ENCODE measurements at regions not wholly inside any gene's neighbourhood (a gene's known extent, or its start where the extent isn't known, plus 50 kb on each side); places are given as distances from the start of the nearest gene placed in this dataset.
A peak's percentile ranks its signal among the peaks of the same experiment; 100 is the strongest.

DNA sequence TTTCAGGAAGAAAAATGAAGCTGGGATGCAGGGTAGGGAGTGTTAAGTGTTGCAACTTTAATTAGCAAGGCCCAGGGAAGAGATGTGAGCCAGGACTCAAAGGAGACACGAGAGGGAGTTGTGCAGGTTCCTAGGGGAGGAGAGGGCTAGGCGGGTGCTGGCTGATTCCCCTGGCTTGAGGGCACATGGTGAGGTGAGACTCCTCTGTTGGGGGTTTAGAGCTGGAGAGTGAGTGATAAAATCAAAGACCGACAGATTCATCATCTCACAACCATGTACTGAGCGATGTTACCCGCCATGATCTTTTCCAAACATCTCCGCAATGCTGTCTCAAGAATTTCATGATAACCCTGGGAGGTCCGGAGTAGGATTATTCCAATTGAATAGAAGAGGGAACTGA lies 161.8 kb upstream of the CSF3R start:
- DNase-seq (ENCODE audit: low read depth): no peak

- no peak for DNase-seq (ENCODE audit: low read depth)
These were observed 160.9 kb upstream of the CSF3R start for GRCh38 chr1:36643371-36644270.

DNA sequence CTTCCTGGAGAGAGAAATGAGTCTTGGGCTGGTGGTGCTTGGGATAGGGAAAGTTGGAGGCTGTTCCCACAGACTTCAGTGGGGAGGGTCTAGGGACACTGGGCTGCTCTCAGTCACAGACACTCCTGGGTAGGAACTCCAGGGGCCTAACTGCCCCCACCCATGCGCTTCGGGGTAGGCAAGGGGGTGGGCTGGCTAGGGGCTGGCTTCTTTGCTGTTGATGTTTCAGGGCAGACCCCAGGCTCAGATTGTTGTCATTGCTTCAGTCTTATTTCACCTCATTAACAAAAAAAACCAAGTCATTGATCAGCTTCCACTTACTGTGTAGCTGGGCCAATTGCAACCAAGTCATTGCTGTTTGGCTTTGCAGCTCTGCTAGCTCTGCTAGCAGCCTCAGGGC lies 160.1 kb upstream of the CSF3R start:
- no peak for DNase-seq (ENCODE audit: low read depth)

DNA sequence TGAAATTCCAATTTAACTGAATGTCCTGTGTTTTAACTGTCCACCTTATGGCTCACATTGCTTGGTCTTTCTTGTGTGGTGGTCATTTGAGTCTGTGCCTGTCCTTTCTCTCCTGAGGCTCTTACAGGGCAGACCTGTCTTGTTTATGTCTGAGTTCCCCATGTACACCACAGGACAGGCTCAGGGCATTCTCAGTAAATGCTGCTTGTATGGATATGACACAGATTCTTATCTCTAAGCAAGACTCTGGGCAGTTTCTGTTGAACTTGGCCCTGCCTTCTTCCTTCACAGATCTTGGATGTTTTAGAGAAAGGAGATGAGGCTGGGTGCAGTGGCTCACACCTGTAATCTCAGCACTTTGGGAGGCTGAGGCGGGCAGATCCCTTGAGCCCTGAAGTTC lies 159.1 kb upstream of the CSF3R start:
- DNase-seq (ENCODE audit: low read depth): no peak

GRCh38 chr1:36639461-36639860 lies 156.7 kb upstream of the CSF3R start:
- no peak for DNase-seq (ENCODE audit: low read depth)

DNA sequence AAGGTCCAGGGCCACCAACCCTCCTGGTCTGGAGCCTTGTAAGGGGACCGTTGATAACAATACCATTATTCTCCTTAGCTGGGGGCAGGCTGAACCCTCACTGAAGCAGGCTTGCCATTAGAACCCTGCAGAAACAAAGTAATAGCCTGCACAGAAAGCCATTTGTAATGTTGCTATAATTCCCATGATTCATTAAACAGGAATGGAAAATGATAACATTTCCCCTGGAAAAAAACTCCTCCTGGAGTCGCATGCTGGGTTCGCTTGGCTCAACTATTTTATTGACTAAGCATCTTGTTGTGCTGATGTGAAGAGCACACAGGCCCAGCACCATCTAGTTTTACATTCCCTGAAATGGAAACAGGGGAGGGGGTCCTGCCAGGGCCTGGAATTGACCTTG lies 155.6 kb upstream of the CSF3R start:
- DNase-seq (ENCODE audit: low read depth): peak; percentile 52

DNA sequence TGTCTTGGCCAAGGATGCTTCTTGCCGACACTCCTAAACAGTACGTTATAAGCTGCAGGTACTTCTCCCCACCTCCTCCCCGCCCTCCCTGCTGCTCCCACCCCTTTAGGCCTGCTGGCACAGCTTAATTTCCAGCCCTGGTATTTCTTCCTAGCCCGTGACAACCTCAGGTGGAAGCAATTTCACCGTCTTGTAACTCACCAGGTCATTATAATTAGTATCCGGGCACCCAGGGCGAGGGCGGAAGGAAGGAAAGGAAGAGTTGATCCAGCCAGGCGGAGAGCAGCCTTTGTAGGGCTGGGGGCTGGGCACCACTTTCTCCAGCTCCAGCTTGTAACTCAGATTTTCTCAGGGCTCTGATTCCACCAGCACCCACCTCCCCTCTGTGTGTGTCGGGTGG lies 153.5 kb upstream of the CSF3R start:
- no peak for DNase-seq (ENCODE audit: low read depth)

DNA sequence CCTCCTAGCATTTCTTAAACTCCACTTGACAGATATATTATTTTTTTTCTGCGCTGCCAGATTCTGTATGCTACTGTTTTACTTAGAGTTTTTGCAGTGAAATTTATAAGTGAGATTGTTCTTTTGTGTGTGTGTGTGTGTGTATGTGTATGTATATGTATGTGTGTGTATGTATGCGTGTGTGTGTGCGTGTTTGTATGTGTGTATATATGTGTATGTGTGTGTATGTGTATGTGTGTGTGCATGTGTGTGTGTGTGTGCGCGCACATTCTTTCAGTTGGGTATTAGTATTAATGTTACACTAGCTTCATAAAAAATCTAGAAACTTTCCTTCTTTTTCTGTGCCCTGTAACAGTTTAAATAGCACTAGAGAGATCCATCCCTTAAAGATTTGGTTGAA lies 152.6 kb upstream of the CSF3R start:
- DNase-seq (ENCODE audit: low read depth): no peak

DNA sequence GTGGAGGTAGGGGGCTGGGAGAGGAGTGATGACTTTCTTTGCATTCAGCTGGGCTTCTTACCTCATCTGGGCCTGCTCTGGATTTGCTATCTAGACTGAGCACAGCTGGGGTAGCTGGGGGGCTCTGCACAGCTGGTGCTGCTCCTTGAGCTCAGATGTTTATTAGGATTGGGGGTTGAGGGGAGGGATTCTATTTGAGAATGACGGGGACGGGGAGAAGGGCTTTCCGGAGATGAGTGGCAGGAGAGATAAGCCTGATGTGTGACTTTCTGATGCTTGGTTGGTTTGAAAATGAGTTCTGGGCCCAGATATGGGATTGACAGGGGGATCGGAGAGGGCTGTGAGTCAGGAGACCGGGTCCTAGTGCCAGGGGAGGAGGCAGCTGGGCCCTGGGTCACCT lies 146.1 kb upstream of the CSF3R start:
- no peak for DNase-seq (ENCODE audit: low read depth)

DNA sequence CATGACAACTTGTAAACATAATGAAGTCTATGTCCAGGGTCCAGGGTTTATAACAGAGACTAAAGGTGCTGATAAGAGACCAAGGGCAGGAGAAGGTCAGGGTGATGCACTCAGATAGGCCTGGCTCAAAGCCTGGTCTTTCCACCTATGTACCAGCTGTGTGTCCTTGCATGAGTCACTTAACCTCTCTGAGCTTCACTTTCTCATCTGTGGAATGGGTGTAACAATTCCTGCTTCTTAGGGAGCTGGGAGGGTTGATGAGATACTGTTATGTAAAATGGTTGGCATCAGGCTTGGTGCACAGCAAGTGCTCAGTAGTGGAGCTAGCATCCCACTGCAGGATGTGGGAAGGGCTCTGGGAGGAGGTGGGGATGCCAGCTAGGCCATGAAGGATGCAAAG lies 143.7 kb upstream of the CSF3R start:
- DNase-seq (ENCODE audit: low read depth): no peak

DNA sequence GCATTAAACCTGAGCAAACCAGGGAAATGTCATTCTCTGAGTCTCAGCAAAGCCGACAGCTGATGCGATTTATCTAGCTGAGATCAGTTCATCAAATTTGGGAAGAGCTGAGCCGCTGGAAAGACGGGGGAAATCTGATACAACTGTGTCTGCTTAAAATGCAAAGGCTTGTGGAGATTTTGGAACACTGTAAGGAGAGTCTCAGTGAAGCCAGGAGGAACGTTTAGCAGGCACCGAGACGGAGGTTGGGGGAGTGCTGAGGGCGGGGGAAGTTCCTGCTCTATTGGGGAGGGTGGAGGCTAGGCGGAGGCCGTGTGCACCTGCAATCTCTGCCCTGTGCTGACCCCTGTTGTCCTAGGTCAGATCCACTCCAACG lies 143.2 kb upstream of the CSF3R start:
- DNase-seq (ENCODE audit: low read depth): no peak

GRCh38 chr1:36625253-36625934 lies 142.7 kb upstream of the CSF3R start:
- DNase-seq (ENCODE audit: low read depth): no peak

DNA sequence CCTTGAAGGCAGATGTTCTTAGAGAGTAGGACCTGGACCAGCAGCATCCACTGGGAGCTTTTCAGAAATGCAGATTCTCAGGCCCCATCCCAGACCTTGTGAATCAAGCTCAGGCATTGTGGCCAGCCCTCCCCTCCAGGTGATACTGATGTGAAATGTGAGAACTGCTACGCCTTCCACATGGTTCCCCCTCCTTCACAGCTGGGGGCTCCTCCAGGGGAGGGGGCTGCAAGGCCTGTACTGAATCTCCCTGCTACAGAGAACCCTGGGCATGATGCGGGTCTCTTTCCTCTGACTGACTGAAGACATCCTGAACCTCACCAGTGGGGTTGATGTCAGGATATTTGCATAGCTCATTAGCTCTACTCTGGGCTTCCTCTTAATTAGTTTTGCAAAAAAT lies 141.8 kb upstream of the CSF3R start:
- DNase-seq (ENCODE audit: low read depth): no peak

DNA sequence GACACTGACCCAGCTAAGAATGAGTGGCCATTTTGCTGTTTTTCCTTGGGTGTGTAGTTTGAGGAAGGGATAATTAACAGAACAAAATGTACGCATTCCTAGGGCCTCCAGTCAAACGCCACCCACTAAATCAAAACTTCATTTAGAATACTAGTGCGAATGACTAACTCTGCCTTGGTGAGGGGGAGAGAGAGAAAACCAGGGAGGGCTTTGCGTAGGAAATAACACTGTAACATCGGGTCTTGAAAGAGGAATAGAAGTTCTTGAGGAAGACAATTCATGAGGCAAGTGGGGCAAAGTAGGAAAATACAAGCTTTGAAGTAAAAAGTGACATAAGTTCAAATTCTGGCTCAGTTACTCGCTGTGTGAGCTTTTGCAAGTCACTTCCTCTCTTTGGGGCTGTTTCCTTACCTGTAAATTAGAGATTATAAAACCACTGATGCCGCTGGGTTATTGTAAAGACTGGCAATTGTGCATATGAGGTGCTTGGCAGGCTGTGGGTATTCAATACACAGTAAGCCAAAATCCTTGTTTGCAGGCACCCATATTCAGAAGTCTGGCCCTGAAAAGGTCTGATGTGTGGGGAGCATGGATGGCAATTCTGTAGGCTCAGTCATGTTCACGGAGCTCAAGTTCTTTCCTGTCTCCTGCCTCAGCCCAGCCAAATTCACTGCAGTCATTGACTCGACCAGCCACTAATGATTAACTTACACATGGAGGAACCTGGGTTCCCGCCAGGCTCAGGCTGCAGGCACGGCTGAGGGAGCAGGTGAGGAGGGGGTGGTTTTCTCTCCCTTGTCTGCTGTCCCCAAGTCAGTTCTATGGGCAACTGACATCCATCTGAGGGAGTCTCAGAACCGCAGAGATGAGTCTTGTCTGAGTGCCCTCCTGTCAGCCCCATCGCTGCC lies 140.3 kb upstream of the CSF3R start:
- no peak for DNase-seq (ENCODE audit: low read depth)

- DNase-seq (ENCODE audit: low read depth): no peak
These were observed 138.8 kb upstream of the CSF3R start for GRCh38 chr1:36621531-36621930.

DNA sequence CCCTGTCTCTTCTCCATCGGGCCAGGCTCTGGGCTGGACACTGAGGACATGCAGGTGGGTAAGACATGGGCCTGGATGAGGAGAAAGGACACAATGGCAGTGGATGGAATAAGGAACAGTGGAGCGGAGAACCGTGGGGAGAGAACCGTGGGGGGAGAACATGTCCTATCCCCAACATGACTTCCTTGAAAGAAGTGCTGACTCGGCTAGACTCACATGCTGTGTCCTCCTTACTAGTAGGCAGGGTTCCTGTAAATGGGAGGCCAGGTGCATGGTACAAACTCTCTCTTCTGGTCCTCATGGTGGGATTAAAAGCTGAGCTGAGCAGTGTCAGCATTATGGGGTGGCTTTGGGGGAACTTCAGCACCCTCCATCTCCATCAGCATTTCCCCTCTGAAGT lies 137.4 kb upstream of the CSF3R start:
- DNase-seq (ENCODE audit: low read depth): no peak

DNA sequence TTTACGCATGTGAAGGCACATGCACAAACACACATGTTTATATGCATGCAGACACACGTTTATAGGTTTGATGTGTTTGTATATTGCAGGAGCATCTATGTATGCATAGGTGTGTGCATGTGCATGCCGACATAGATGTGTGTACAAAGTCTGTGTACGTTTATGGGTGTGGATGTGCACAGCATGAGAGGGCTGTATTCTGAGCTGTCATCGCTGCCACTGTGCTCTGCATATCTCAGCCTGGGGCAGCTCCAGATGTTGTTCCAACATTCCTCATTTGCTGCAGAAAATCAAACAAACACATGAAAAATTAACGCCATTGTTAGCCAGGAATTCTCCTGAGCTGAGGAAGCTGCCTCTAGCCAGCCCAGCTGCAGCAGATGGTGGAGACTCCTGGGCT lies 132.3 kb upstream of the CSF3R start:
- no peak for DNase-seq (ENCODE audit: low read depth)

DNA sequence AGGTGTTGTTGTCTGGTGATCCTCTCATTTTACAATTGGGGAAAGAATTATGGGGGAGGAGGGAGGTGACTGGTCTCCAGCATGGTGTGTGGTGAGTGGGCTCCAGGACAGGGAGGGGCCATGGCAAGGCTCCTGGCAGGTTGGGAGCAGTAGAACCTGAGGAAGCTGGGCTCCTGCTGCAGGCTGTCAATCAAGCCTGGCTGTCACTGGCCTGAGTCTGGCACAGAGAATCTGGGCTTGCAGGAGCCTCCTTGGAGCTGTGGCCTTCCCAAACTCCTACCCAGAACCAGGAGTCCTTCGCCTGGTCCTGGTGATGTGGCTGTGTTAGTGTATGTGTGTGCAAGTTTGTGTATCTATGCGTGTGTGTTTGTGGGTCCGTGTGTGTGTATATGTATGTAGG lies 131.9 kb upstream of the CSF3R start:
- DNase-seq (ENCODE audit: low read depth): no peak

DNA sequence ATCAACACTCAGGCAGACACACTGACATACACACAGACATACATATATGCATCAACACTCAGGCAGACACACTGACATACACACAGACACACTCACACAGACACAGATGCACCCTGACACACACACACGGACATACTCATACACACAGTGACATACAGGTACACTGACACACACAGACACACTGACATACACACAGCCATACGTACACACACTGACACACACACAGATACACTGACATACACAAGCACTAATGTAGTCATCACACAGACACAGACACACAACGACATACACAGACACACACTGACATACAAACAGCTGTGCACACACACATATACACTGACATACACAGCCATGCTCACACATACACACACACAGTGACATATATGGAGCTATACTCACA lies 131.0 kb upstream of the CSF3R start:
- no peak for DNase-seq (ENCODE audit: low read depth)

DNA sequence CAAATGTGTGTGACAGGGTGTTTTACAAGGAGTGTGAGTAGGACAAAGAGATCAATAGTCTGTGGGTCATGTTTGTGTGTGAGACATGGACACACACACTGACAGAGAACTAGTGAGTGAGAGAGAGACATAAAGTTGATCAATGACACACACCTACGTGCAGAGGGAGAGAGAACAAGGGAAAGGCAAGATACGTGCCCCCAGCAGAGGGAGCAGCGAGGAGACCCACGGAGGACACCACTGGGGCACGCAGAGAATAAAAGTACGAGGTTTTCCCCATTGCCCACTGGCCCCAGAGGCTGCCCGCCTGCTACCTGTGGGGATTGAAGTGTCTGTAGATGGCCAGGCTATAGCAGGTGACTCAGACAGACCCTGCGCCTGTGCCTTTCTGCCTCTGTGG lies 130.2 kb upstream of the CSF3R start:
- DNase-seq (ENCODE audit: low read depth): no peak

DNA sequence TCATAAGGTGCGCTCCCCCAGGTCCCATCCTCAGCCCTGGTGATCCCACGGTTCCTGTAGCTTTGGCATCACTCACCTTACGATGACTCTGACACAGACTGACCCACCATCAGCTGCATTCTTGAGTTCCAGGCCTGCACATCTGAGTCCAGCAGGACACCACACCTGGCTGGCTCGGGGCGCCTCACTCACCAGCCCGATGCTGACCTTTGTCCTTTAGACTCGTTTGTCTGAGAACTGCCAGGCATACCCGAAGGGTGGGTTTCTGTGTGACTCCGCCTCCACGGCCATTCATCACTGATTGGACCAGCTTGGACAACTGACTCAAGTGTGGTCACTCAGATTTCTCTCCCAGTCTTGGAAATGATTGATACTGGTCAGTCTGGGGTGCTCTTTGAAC lies 129.4 kb upstream of the CSF3R start:
- DNase-seq (ENCODE audit: low read depth): no peak

- DNase-seq (ENCODE audit: low read depth): peak; percentile 78
These were observed 126.7 kb upstream of the CSF3R start for GRCh38 chr1:36609241-36610027.
